A549 (cell line): ENCODE measurements at regions not wholly inside any gene's neighbourhood (a gene's known extent, or its start where the extent isn't known, plus 50 kb on each side); places are given as distances from the start of the nearest gene placed in this dataset.

Source experiments
- ATAC-seq, 2 experiments: fragments of 200-7000 bp in 1 of 2; fragments of >200 bp in 1 of 2; cut with Nextera tagmentation in 1 of 2; cut with Tn5 transposase in 1 of 2; 3 replicates each; pipeline versions ENCODE4 v1.8.0 to v1.9.1; 2018 to 2020; ENCODE audit warnings: mild to moderate bottlenecking in 1 of 2, moderate library complexity in 1 of 2
- CTCF ChIA-PET: fragments of 300-600 bp; sonication (Branson Sonifier 250); formaldehyde crosslinking; extraction: SDS; loops from one replicate; lab custom pipeline; 2021; ENCODE audit warnings: antibody characterized with exemption, inconsistent platforms; lab: Yijun Ruan, JAX
- POLR2A ChIA-PET: fragments of 350-600 bp; formaldehyde crosslinking; extraction: SDS; loops from one replicate; lab custom pipeline; 2021; ENCODE audit warnings: antibody characterized with exemption, inconsistent platforms; lab: Yijun Ruan, JAX
- DNase-seq, 2 experiments: peaks; one replicate each; pipeline versions ENCODE4 v3.0.0 to v3.0.0-alpha.2; 2011 to 2016; ENCODE audit warnings: low read depth in 1 of 2, low spot score in 1 of 2
- FAIRE-seq: peaks from 2 replicates; lab custom pipeline; 2011; peaks lifted over from hg19 to GRCh38; lab: Jason Lieb, UNC
- H3K27ac ChIP-seq, 2 experiments: fragments of >200 bp; sonication (Bioruptor Twin); formaldehyde crosslinking; 3 replicates each; pipeline ENCODE4 v1.5.1; 2016 to 2017
- H3K4me1 ChIP-seq: fragments of >200 bp; sonication (Bioruptor Twin); formaldehyde crosslinking; 3 replicates; pipeline ENCODE4 v1.6.1; 2016
- H3K4me2 ChIP-seq: fragments of >200 bp; sonication (Bioruptor Twin); formaldehyde crosslinking; 3 replicates; pipeline ENCODE4 v1.6.1; 2016
- H3K4me3 ChIP-seq: fragments of >200 bp; sonication (Bioruptor Twin); formaldehyde crosslinking; 3 replicates; pipeline ENCODE4 v1.5.1; 2016
- H3K9me3 ChIP-seq: fragments of >200 bp; sonication (Bioruptor Twin); formaldehyde crosslinking; 3 replicates; pipeline ENCODE4 v1.6.1; 2016
- BCL3 ChIP-seq: fragments of >200 bp; sonication (Bioruptor Twin); formaldehyde crosslinking; IDR thresholded peaks from 3 replicates; pipeline ENCODE4 v1.6.1; 2016
- CEBPB ChIP-seq, 2 experiments: fragments of >200 bp in 1 of 2; sonication (Bioruptor Twin) in 1 of 2; formaldehyde crosslinking in 1 of 2; IDR thresholded peaks; 2 replicates each; pipeline ENCODE4 v1.6.1; 2012 to 2016
- CHD4 ChIP-seq: fragments of 200-600 bp; sonication (generic); IDR thresholded peaks from 2 replicates; pipeline ENCODE4 v1.6.1; 2016; ENCODE audit warnings: antibody characterized with exemption, mild to moderate bottlenecking, borderline replicate concordance
- EHMT2 ChIP-seq: fragments of 200-600 bp; sonication (generic); IDR thresholded peaks from 2 replicates; pipeline ENCODE4 v1.6.1; 2016; ENCODE audit warnings: antibody characterized with exemption, low read depth, mild to moderate bottlenecking, moderate library complexity
- ESRRA ChIP-seq: fragments of 150-350 bp; IDR thresholded peaks from 2 replicates; pipeline ENCODE4 v1.6.1; 2014; ENCODE audit warnings: mild to moderate bottlenecking, low read length, borderline replicate concordance
- FOSL2 ChIP-seq, 2 experiments: fragments of 450-650 bp in 1 of 2; fragments of >200 bp in 1 of 2; sonication (Bioruptor Twin) in 1 of 2; formaldehyde crosslinking; IDR thresholded peaks; 2 replicates each; pipeline versions ENCODE4 v1.5.0 to v1.6.1; 2016 to 2020; ENCODE audit warnings: mild to moderate bottlenecking in 1 of 2, moderate library complexity in 1 of 2
- HDAC2 ChIP-seq: fragments of 200-600 bp; sonication (generic); IDR thresholded peaks from 2 replicates; pipeline ENCODE4 v1.6.1; 2016
- HOXA7 ChIP-seq: fragments of 250-450 bp; sonication (Bioruptor Pico); IDR thresholded peaks from 2 replicates; pipeline ENCODE4 v1.5.0; 2020; ENCODE audit warnings: mild to moderate bottlenecking, moderate library complexity
- HOXB5 ChIP-seq: fragments of 250-450 bp; sonication (Bioruptor Pico); IDR thresholded peaks from 2 replicates; pipeline ENCODE4 v1.5.0; 2020; ENCODE audit warnings: mild to moderate bottlenecking, moderate library complexity
- KDM5A ChIP-seq: fragments of 200-600 bp; sonication (generic); IDR thresholded peaks from 2 replicates; pipeline ENCODE4 v1.6.1; 2016; ENCODE audit warnings: antibody characterized with exemption, mild to moderate bottlenecking
- MAZ ChIP-seq: fragments of 150-350 bp; IDR thresholded peaks from 2 replicates; pipeline ENCODE4 v1.6.1; 2014; ENCODE audit warnings: antibody characterized with exemption, low read depth, low read length, borderline replicate concordance
- NPAS2 ChIP-seq: fragments of 250-450 bp; sonication (Bioruptor Pico); IDR thresholded peaks from 2 replicates; pipeline ENCODE4 v1.8.0; 2022; ENCODE audit warnings: mild to moderate bottlenecking, moderate library complexity, borderline replicate concordance
- POLR2AphosphoS2 ChIP-seq: conservative IDR thresholded peaks from 2 replicates; pipeline ENCODE4 v1.6.1; 2012; ENCODE audit warnings: low read length, improper control_type of control experiment, inconsistent platforms
- RAD21 ChIP-seq, 2 experiments: fragments of >200 bp in 1 of 2; sonication (Bioruptor Twin) in 1 of 2; formaldehyde crosslinking in 1 of 2; IDR thresholded peaks in 1 of 2; conservative IDR thresholded peaks in 1 of 2; 2 replicates in 1 of 2; 3 replicates in 1 of 2; pipeline ENCODE4 v1.6.1; 2012 to 2018; ENCODE audit warnings: inconsistent platforms in 1 of 2
- RARB ChIP-seq: fragments of 250-450 bp; sonication (Bioruptor Pico); IDR thresholded peaks from 2 replicates; pipeline ENCODE4 v1.8.0; 2021; ENCODE audit warnings: mild to moderate bottlenecking, moderate library complexity
- RFX5 ChIP-seq: fragments of 450-650 bp; IDR thresholded peaks from 2 replicates; pipeline ENCODE4 v1.7.1; 2014; ENCODE audit warnings: antibody characterized with exemption, mild to moderate bottlenecking, moderate library complexity
- ZC3H11A ChIP-seq: fragments of 450-650 bp; IDR thresholded peaks from 2 replicates; pipeline ENCODE4 v1.6.1; 2014; ENCODE audit warnings: antibody characterized with exemption, mild to moderate bottlenecking
- WGBS: methylation state at CpG from one replicate; pipeline ENCODE4 v1.1.6; 2017; ENCODE audit errors: missing lambda C conversion rate; 5-methylcytosine and 5-hydroxymethylcytosine counted together
- TF ChIP-seq, protein P1 (sequence below): IDR thresholded peaks from 2 replicates; pipeline ENCODE4 v1.6.1; 2012; ENCODE audit warnings: low read depth, borderline replicate concordance
- TF ChIP-seq, protein P2 (sequence below): IDR thresholded peaks from 2 replicates; pipeline ENCODE4 v1.6.1; 2012
- TF ChIP-seq, protein P3 (sequence below): IDR thresholded peaks from 2 replicates; pipeline ENCODE4 v1.6.1; 2012

DNA sequence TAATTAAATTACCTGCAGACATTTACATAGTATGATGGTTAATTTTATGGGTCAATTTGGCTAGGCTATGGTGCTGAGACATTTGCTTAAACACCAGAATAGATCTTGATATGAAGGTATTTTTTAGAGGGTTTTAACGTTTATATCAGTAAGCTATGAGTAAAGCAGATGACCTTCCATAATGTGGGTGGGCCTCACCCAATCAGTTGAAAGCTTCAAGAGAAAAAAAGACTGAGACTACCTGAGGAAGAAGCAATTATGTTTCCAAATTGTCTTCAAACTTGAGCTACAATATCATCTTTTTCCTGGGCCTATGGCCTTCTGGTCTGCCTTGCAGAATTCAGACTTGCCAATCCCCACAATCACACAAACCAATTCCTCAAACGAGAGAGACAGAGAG is 498.8 kb upstream of the API5 start:
- DNase-seq (no peak), FAIRE-seq (no peak), ATAC-seq (no peak)
- H3K9me3 ChIP-seq: no peaks in the 10 kb centered on the region
- ChIA-PET POLR2A (no interaction called here), CTCF (no interaction called here)
- H3K4me2 ChIP-seq: no peak overlapping the region
- no peak overlapping the region for H3K27ac ChIP-seq
- WGBS: 6% methylated on average over 2 of the region's 2 CpGs
- TF ChIP-seq KDM5A: no peak
- TF ChIP-seq, protein P1, sequence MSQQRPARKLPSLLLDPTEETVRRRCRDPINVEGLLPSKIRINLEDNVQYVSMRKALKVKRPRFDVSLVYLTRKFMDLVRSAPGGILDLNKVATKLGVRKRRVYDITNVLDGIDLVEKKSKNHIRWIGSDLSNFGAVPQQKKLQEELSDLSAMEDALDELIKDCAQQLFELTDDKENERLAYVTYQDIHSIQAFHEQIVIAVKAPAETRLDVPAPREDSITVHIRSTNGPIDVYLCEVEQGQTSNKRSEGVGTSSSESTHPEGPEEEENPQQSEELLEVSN: no peak
- no peak for TF ChIP-seq NPAS2 (CRISPR knock-in tag)
- TF ChIP-seq HDAC2: no peak
- no peak for TF ChIP-seq ESRRA
- no peak for TF ChIP-seq EHMT2
- TF ChIP-seq CHD4: no peak
- no peak for TF ChIP-seq HOXA7
- no peak overlapping the region for H3K4me3 ChIP-seq
- no peaks in the 10 kb centered on the region for H3K4me1 ChIP-seq

DNA sequence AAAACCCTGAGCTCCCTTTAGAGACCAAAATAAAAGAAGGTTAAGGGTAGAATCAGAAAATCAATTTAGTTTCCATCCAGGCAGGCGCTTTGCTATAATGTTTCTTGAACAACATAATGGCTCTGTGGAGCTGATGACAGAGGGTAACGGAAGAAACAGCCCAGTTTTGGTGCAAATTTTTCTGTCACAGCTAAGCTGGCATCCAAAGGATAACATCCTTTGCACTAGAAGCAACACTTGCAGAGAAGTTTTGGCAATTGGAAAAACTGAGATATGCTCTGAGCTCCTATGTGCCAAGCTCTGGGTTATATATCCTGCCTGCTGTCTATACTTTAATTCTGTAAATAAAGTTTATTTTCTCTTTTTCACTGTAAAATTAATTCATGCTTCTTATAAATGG is 495.3 kb upstream of the API5 start:
- FAIRE-seq (no peak), ATAC-seq (no peak), DNase-seq (no peak)
- H3K27ac ChIP-seq: no peak overlapping the region
- ChIA-PET POLR2A (no interaction called here), CTCF (no interaction called here)
- no peak overlapping the region for H3K4me2 ChIP-seq
- no peak overlapping the region for H3K4me3 ChIP-seq
- H3K4me1 ChIP-seq: no peaks in the 10 kb centered on the region
- no peaks in the 10 kb centered on the region for H3K9me3 ChIP-seq
- 2% methylated on average over 2 of the region's 2 CpGs for WGBS
- TF ChIP-seq RARB (CRISPR knock-in tag) (no peak), HOXB5 (CRISPR knock-in tag) (no peak), CHD4 (no peak), RFX5 (no peak), MAZ (no peak), CEBPB (IDR thresholded peaks at IDR 0.05) (no peak), RAD21 (conservative IDR thresholded peaks at IDR 0.05 in 1 of 2, IDR thresholded peaks at IDR 0.05 in 1 of 2) (no peak), FOSL2 (IDR thresholded peaks at IDR 0.05) (no peak), FOSL2 (CRISPR knock-in tag; IDR thresholded peaks at IDR 0.05) (no peak), BCL3 (no peak), ZC3H11A (no peak)
- TF ChIP-seq, protein P2, sequence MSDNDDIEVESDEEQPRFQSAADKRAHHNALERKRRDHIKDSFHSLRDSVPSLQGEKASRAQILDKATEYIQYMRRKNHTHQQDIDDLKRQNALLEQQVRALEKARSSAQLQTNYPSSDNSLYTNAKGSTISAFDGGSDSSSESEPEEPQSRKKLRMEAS: no peak
- TF ChIP-seq, protein P3, sequence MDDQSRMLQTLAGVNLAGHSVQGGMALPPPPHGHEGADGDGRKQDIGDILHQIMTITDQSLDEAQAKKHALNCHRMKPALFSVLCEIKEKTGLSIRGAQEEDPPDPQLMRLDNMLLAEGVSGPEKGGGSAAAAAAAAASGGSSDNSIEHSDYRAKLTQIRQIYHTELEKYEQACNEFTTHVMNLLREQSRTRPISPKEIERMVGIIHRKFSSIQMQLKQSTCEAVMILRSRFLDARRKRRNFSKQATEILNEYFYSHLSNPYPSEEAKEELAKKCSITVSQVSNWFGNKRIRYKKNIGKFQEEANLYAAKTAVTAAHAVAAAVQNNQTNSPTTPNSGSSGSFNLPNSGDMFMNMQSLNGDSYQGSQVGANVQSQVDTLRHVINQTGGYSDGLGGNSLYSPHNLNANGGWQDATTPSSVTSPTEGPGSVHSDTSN: no peak

DNA sequence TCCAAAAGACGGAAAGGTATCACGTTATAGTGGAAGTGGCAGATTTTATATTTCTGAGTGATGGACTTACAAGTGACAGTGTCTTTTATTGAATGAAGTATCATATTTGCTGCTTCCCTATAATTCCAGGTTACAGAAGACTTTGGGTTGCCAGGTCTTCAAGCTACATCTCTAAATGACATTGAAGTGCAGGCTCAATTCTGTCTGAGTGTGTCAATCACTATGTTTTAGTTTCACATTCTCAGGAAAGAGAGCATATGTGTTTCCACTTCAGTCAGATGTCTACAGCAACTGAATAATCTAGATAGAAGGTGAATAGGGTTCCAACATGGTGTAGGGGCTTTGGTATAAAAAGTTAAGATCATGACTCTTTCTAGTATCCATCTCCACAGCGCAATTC is 492.7 kb upstream of the API5 start:
- ChIA-PET CTCF (no interaction called here), POLR2A (no interaction called here)
- no peak for ATAC-seq
- no peak for FAIRE-seq
- WGBS: 10% methylated on average over 3 of the region's 3 CpGs
- Histone ChIP-seq H3K27ac (no peak overlapping the region), H3K4me3 (no peak overlapping the region), H3K4me1 (no peaks in the 10 kb centered on the region), H3K9me3 (no peaks in the 10 kb centered on the region), H3K4me2 (no peak overlapping the region)
- DNase-seq: no peak
- TF ChIP-seq POLR2AphosphoS2: no peak
